NCI-H69 (cell line): ENCODE measurements at regions not wholly inside any gene's neighbourhood (a gene's known extent, or its start where the extent isn't known, plus 50 kb on each side); places are given as distances from the start of the nearest gene placed in this dataset.
"Not testable (repeated sequence)": the region's sequence is repeated elsewhere in the genome, so short reads cannot be mapped to it uniquely, and the experiment has no call there.

Source experiments
- DNase-seq: peaks from one replicate; lab custom pipeline; 2025; lab: John Stamatoyannopoulos, UW

DNA sequence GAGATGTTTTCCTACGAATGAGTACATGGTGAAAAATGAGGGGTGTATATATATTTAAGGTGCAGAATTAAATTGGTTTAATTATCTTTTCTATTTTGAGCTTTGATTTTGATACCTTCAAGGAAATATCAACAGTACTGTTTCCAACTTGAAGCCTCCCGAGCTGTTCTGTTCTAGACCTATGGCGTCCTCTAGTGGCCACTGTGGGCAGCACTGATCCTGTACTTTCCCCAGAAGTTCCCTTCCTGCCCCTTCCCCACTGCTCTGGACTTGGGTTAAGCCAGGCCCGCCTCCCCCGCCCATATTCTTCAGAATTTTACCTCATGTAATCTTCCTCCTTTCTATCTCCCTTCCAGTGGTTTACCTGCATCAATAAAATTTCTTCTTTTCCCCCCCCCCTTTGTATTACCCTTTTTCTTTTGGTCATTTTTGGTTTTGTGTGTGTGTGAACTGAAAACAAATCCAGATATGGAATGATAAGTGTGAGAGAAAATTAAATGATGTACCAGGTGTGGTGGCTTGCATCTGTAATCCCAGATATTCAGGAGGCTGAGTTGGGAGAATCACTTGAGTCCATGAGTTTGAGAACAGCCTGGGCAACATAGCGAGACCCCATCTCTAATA is 1643.5 kb downstream of the TP53TG3F start:
- no peak for DNase-seq

- not testable (repeated sequence) for DNase-seq
Observed at GRCh38 chr16:35111772-35112171, 1652.4 kb downstream of the TP53TG3F start.

DNA sequence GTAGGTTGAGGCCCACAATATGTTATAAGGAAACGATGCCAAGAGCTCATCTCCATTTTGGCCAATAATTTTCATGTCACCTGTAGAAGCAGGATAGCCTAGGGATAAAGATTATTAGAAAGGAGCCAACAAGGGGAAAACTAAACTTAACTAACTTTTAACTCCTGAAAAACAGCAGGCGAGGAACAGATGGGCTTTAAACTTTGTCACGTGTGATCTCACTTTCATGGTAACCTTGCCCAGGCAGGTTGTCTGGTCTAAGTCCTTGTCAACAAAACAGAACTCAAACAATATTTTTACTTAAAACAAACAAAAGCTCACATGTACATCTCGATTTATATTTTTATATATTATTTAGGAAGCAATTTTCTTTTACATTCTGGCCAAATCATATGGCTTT is 1672.0 kb downstream of the TP53TG3F start:
- no peak for DNase-seq

DNA sequence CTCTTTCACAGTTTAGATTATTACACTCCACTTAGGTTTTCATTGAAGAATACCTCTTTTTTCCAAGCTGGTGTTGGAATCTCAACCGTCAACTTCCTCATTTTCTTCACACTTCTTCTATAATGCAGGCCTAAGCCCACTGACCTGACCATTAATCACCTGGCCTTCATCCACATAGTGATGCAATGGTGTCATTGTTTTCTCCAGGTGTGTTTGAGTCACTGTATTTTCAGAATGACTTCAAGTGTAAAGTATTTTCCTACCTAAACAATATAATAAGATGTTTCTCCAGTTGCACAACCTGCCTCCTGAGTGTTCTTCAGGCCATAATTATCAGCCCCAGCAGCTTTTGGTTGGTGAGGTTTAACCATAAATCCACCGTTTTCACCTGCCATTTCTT is 1675.1 kb downstream of the TP53TG3F start:
- DNase-seq = no peak

DNA sequence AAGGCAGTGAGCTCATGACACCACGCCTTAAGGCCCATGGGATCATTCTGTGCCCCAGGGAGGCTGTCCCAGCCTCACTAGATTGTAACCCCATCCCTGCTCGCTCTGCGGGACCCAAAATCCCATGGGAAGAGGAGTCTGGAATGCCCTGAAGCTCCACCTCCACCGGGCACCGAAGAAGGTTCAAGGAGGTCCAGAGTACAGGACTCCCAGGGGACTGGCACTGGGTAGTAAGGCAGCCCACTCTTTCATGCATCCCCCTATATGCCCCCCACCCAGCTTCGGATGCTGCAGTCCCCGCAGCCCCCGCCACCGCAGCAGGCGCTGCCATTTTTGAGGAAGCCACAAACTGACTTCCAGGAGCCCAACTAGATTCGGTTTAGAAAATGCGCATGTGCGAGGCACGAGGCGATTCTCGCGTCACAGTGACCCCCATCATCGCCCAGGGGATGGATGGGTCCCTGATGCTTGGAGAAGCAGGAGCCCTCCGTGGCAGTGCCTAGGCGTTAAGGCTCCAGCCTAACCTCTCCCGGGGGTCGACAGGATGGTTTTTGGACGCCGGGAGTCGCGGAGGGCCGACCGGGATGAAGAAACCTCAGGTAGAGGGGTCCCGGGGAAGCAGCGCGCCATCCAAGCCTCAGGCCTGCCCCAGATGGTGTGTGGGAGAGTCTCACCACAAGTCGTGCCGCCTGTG is 1681.0 kb downstream of the TP53TG3F start:
- DNase-seq = no peak

- DNase-seq = no peak
Observed at GRCh38 chr16:35141303-35141702, 1681.9 kb downstream of the TP53TG3F start.

- no peak for DNase-seq
Observed at GRCh38 chr16:35142147-35142808, 1682.9 kb downstream of the TP53TG3F start.

DNA sequence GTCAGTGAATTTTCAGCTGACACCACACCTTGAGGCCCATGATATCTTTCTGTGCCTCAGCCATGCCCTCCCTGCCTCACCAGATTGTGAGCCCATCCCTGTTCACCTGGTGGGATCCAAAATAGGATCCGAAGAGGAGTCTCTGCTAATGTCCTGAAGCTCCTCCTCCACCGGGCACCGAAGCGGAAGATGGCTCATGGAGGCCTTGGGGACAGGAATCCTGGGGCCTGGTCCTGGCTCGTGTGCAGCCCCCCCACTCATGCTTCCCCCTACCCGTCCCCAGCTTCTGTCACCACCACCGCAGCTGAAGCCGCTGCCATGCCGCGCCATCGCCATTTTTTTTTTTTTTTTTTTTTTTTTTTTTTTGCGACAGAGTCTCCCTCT is 1683.4 kb downstream of the TP53TG3F start:
- DNase-seq = no peak

GRCh38 chr16:35144212-35144932 is 1685.0 kb downstream of the TP53TG3F start:
- DNase-seq = no peak

DNA sequence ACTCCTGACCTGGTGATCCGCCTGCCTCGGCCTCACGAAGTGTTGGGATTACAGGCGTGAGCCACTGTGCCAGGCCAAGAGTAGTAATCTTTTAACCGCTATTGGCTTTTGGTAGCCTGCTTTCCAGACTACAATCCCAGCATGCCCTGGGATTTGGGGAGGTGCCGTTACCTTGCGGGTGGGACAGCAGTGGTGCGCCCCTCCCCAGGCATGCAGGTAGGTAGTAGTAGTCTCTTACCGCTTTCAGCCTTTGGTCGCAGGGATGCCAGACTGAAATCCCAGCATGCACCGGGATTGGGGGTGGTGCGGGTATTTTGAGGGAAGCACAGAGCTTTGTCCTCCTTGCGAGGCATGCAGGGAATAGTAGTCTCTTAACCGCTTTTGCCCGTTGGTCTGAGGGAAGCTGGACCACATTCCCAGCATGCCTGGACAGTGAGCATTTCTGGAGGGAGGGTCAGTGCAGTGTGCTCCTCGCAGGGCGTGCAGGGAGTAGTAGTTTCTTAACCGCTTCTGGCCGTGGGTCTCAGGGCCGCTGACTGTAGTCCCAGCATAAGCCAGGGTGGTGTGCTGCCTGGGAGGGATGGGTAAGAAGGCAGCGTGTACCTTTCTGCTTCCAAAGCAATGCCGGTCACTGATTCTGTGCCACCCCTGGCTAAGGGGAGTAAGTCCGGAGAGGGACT is 1686.8 kb downstream of the TP53TG3F start:
- no peak for DNase-seq

- DNase-seq = no peak
Observed at GRCh38 chr16:35146723-35147458, 1687.5 kb downstream of the TP53TG3F start.

- no peak for DNase-seq
Observed at GRCh38 chr16:35147556-35148504, 1688.4 kb downstream of the TP53TG3F start.

- DNase-seq = no peak
Observed at GRCh38 chr16:35148748-35149147, 1689.3 kb downstream of the TP53TG3F start.

- no peak for DNase-seq
Observed at GRCh38 chr16:35149550-35149949, 1690.1 kb downstream of the TP53TG3F start.

DNA sequence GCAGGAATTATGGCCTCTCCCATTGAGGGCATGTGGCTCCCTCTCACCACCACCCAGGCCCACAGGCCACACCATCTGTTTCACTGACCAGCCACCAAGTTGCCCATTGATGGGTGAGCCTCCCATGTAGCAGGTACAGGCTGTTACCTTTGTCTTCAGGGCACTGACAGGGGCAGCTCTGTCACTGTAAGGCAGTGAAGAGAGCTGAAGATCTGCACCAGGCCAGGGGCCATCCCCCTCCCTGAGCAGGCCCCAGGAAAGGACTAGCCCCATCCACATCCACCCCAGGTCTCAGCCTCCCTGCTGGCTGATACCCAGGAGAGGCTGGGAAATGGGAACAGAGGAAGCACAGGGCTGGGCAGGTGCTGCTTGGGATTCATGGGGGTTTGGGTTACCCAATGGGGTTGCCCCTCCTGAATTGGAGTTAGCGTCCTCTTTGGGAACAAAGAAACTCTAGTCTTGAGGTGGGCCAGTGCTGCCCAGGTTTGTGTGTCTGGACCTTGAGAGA is 1691.4 kb downstream of the TP53TG3F start:
- no peak for DNase-seq

DNA sequence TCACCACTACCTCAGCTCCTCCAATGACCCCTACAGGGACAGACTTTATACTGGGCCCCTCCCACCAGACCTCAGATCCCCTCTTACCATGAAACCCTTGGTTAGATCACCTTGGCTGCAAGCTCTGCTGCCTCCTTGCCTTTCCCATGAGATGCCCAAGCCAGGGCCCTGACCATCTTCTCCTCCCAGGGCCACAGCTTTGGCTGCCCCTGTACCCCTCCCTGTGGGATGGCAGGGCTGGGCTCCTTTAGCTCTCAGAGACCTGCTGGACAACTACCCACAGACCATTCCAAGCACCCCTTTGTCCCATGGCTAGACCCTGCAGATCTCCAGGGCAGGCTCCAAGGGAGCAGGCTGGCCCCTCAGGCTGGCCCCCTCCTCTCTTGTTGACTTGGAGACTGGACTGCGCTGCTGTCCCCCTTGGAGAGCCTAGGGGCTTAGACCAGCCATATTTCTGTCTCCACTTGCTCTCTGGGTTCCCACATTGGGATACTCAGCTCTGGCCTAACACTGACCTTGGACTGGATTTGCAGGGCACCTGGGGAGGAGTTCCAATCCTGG is 1692.7 kb downstream of the TP53TG3F start:
- DNase-seq = no peak

- DNase-seq = no peak
Observed at GRCh38 chr16:35154627-35155026, 1695.2 kb downstream of the TP53TG3F start.

DNA sequence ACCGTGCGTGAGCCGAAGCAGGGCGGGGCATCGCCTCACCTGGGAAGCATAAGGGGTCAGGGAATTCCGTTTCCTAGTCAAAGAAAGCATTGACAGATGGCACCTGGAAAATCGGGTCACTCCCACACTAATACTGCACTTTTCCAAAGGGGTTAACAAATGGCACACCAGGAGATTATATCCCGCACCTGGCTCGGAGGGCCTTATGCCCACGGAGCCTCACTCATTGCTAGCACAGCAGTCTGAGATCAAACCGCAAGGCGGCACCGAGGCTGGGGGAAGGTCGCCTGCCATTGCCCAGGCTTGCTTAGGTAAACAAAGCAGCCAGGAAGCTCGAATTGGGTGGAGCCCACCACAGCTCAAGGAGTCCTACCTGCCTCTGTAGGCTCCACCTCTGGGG is 1698.1 kb downstream of the TP53TG3F start:
- DNase-seq = not testable (repeated sequence)

DNA sequence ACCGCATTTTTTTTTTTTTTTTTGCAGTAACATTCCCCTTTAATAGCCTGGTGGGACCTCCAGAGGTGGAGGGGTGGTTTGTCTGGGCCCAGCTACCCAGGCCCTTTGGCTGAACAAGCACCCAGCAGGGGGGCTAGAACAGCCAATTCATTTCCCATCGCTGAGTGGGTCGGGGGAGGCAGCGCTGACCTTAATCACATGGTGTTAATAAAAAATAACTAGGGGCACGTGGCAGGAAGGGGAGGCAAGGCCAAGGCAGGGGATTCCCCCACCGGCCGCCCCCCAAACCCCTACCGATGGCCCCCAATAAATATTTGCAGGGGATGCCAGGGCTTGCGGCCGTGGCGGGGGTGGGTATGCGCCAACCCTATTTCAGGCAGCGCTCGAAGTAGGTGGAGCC is 1709.9 kb downstream of the TP53TG3F start:
- DNase-seq = not testable (repeated sequence)

DNA sequence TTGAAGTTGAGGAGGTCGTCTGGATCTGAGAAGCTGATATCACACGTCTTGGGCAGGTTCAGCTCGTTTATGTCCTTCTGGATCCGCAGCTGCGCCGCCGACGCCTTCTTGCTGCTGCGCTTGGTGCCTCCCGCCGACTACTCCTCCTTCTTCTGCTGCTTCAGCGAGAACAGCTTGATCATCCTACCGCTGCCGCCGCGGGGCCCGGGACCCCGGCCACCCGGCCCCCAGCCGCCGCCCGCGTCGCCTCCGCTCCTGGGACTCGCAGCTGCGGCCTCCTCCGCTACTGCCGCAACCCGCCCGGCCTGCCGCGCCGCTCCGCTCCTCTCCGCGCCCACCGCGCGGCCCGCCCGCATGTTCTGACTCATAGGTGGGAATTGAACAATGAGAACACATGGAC is 1710.6 kb downstream of the TP53TG3F start:
- not testable (repeated sequence) for DNase-seq
